ENCODE measurements at regions not wholly inside any gene's neighbourhood (a gene's known extent, or its start where the extent isn't known, plus 50 kb on each side); places are given as distances from the start of the nearest gene placed in this dataset.
"Not testable (repeated sequence)": the region's sequence is repeated elsewhere in the genome, so short reads cannot be mapped to it uniquely, and the experiment has no call there.

DNA sequence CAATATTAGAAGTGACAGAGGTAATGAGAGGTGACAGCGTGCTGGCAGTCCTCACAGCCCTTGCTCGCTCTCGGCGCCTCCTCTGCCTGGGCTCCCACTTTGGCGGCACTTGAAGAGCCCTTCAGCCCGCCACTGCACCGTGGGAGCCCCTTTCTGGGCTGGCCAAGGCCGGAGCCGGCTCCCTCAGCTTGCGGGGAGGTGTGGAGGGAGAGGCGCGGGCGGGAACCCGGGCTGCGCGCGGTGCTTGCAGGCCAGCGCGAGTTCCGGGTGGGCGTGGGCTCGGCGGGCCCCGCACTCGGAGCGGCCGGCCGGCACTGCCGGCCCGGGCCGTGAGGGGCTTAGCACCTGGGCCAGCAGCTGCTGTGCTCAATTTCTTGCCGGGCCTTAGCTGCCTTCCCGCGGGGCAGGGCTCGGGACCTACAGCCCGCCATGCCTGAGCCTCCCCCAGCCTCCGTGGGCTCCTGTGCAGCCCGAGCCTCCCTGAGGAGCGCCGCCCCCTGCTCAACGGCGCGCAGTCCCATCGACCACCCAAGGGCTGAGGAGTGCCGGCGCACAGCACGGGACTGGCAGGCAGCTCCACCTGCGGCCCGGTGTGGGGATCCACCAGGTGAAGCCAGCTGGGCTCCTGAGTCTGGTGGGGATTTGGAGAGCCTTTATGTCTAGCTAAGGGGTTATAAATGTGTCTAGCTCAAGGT, 426.5 kb upstream of the RGS18 start:
- DNase-seq (ENCODE audit: low read depth in 2 of 2): not testable (repeated sequence)

DNA sequence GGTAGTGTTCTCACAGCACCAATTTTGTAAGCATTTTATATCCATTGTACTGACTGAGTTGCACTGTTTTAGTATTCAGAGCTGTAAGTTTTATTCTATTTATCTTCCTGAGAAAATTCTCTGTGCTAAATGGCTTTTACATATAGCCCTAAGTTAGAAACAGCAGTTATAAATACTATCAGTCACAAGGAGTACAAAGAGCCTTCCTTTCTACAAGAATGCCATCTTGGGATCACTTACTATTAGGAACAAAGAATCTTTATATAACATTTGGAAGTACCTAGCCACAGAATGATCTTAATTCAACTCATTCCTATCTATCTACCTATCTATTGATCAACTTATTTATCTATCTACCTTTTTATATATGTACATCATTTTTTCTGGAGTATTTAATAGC, 423.9 kb upstream of the RGS18 start:
- no peak for DNase-seq (ENCODE audit: low read depth in 2 of 2)

DNA sequence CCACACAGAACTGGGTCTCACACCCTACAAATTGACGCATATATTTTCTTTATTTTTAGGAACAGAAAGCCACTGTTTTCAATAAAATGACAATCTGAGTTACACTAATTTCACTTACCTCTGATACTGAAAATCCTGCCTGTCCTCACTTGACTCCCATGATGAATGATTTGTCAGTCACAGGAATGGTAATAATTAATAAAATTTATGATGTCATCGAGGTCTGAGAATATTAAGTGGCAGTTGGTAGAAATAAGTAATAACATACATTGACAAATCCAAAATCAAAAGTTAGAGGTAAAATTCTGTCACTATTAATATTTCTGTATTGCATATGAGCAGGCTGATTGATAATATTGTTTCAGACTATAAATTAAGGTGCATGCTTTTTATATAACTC, 418.7 kb upstream of the RGS18 start:
- no peak for DNase-seq (ENCODE audit: low read depth in 2 of 2)

DNA sequence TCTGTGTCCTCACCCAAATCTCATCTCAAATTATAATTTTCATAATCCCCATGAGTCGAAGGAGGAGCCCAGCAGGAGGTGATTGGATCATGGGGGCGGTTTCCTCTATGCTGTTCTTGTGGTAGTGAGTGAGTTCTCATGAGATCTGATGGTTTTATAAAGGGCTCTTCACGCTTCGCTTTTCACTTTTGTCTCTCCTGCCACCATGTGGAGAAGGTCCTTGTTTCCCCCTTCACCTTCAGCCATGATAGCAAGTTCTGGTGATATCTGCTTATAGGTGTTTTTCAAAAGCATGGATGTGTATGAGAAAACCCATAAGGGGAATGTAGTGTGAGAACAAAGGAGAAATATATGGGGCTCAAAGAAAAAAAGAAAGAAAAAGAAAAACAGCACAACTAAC, 405.9 kb upstream of the RGS18 start:
- DNase-seq (ENCODE audit: low read depth in 2 of 2): no peak

DNA sequence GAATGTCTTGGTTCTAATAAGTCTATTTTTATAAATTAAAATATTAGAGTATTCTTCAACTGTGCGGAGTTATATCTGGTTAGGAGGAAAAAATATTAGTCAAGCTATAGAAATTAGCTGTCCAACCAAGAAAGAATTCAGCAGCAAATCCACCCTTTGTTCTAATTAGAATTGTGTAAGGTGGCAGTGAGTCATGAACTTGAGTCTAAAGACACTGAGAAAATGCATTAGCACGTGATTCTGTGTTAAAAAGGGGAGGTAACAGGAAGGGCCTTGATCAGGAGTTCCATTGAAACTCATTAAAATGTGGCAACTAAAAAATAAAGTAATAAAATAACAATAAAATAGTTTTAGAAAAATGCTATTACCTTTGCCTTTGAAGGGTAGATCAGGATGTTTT, 398.2 kb upstream of the RGS18 start:
- DNase-seq (ENCODE audit: low read depth in 2 of 2): no peak

DNA sequence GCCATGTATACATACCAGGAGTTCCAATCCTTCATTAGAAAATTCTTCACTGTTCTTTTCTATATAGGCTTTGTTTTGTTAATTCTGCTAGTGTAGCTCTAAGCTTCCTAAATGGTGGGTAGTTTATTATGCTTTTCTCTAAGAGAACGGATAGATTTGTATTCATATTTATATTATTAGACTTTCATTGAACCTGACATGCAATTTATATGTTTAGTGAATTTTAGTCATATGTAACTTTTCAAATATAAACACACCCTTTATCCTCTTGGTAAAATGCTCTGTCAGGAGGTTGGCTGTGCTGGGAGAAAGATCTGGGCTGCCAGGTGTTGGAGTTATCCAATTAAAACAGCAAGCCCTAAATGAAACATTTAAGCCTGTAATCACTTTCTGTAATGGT, 369.7 kb upstream of the RGS18 start:
- no peak for DNase-seq (ENCODE audit: low read depth in 2 of 2)

DNA sequence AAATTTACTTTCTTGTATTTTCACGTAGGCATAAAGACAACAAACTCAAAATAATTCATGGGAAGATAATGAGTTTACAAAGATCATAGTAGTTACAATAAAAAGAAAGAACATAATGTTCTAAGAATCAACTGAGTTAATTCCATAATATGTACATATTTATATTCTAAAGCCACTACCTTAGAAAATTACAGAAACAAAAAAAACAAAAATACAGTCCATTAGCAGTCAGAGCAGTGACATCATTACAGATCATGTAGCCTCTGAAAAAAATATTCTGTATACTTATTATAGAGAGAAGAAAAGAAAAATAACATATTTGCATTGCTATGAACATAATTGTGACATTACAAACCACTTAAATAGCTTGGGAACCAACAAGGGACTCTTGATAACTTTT, 360.1 kb upstream of the RGS18 start:
- no peak for DNase-seq (ENCODE audit: low read depth in 2 of 2)

DNA sequence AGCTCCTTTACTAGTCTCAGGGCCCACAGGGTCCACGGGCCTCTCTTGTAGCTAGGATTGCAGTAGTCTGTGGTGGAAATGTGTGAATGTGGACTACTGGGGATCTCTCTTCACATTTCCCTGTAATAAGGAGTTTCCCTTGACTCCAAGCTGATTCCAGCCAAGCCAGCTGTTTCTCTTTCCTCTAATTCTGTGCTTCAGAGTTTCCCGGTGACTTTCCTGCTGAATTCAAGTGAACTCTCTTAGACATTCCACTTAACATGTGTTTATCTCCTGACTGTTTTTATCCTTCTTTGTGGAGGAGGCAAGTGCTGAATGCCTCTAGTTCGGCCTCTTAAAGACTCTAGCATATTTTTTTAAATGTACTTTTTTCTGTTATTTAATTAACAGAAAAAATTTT, 354.0 kb upstream of the RGS18 start:
- DNase-seq (ENCODE audit: low read depth in 2 of 2): no peak

DNA sequence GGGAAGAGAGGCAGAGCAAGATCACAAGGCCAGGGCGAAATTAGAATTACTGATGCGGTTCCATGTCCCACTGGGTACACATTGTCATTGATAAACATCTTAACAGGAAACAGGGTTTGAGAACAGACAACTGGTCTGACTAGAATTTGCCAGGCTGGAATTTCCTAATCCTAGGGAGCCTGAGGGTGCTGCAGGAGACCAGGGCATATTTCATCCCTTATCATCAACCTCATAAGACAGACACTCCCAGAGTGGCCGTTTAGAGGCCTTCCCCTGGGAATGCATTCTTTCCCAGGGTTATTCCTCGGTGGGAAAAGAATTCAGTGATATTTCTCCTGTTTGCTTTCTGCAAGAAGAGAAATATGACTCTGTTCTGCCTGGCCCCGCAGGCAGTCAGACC, 344.7 kb upstream of the RGS18 start:
- not testable (repeated sequence) for DNase-seq (ENCODE audit: low read depth in 2 of 2)

DNA sequence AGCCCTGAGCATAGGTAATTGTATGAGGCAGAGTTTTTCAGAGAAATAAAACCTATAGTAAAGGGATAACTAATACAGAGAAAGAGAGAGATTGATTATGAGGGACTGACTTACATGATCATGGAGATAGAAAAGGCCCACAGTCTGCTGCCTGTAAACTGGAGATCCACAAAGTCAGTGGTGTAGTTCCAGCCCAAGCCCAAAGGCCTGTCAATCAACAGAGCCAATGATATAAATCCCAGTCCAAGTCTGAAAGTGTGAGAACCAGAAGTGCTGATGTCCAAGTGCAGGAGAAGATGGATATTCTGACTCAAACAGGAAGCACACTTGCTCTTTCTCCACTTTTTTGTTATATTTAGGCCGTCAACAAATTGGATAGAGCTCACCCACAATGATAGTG, 340.1 kb upstream of the RGS18 start:
- no peak for DNase-seq (ENCODE audit: low read depth in 2 of 2)

DNA sequence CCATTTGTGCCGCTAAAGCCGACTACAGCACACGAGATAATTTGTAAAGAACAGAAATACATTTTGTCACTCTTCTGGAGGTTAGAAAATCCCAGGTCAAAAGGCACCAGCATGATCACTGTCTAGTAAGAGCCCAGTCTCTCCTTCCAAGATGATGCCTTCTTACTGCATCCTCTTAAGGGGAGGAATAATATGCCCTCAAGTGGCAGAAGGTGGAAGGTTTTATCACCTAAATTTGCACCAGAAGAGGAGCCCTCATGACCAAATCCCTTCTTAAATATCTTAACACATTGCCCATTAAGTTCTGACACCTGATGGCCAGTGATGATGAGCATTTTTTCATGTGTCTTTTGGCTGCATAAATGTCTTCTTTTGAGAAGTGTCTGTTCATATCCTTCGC, 326.7 kb upstream of the RGS18 start:
- no peak for DNase-seq (ENCODE audit: low read depth in 2 of 2)

DNA sequence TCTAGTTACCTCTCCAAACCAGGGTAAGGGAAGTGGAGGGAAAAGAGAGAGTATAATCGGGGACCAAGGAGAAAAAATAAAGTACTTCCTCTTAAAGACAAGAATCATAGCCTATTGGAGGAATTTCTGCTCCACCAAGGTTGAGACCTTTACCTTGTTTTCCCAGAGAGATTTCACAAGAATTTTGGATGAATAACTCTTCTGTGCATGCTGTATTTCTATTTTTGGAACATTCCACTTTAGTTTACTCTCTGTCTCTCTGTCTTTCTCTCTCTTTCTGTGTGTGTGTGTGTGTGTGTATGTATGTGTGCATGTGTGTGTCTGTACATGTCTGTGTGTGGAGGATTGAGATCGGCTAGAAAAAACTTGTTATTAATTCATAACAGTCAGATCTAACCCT, 318.4 kb upstream of the RGS18 start:
- DNase-seq (ENCODE audit: low read depth in 2 of 2): peak; percentile 33 to 42

DNA sequence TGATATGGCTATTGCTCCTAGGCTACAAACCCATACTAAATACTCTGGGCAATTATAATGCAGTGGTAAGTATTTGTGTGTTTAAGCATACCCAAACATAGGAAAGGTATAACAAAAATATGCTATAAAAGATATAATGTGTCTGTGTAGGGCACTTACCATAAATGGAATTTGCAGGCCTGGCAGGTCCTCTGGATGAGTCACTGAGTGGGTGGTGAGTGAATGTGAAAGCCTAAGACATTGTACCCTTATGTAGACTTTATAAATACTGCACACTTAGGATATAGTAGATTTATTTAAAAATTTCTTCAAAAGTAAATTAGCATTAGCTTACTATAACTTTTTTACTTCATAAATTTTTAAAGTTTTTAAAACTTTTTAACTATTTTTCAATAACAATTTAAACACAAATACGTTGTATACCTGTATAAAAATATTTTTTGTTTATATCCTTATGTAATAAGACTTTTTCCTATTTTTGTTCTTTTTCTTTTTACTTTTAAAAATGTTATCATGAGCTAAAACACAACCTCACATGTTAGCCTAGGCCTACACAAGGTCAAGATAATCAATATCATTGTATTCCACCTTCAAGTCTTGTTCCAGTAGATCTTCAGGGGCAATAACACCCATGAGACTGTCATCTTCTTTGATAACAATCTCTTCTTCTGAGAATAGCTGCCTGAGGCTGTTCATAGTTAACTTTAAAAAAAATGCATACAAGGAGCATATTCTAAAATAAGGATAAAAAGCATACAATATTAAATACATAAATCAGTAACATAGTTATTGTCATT, 306.3 kb upstream of the RGS18 start:
- DNase-seq (ENCODE audit: low read depth in 2 of 2): no peak

DNA sequence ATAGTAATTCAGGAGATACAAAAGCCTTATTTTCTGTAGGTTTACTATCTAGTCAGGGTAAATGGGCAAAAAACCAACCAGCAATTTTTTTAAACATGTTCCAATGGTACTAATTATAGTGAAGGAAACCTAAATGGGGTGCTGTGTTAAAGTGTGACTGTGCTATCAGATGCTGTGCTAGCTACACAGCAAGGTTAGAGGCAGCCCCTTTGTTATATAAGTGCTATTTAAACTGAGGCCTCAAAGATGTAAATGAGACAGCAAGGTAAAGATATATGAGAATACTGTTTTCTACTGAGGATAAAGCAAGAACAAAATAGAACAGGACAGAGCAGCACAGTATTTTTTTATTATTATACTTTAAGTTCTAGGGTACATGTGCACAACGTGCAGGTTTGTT, 305.4 kb upstream of the RGS18 start:
- no peak for DNase-seq (ENCODE audit: low read depth in 2 of 2)

DNA sequence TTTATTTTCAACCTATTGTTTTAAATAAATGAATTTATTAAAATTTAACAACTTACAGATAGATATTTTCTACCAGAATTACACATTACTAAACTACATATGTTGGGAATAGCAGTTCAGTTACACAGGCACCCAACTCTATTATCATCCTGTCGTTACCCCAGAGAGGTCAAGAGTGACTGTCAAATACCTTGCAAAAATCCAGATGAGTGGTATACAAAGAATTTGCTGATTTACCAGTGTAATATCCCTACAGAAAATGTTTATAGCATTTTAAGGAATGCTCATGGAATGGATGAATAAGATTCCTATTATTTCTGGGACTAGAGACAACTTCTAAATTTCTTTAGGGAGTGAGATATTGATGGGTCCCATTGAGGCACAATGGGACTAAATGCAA, 300.7 kb upstream of the RGS18 start:
- DNase-seq (ENCODE audit: low read depth in 2 of 2): peak in 1 of 2 experiments; percentile 4

DNA sequence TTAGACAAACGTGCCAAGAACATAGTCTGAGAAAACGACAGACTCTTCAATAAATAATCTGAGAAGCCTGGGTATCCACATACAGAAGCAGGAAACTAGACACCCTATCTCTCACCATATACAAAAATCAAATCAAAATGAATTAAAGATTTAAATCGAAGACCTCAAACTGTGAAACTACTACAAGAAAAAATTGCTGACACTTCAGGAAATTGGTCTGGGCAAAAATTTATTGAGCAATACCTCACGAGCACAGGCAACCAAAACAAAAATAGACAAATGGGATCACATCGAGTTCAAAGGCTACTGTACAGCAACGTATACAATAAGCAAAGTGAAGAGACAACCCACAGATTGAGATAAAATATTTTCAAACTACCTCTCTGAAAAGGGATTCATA, 292.8 kb upstream of the RGS18 start:
- no peak for DNase-seq (ENCODE audit: low read depth in 2 of 2)

DNA sequence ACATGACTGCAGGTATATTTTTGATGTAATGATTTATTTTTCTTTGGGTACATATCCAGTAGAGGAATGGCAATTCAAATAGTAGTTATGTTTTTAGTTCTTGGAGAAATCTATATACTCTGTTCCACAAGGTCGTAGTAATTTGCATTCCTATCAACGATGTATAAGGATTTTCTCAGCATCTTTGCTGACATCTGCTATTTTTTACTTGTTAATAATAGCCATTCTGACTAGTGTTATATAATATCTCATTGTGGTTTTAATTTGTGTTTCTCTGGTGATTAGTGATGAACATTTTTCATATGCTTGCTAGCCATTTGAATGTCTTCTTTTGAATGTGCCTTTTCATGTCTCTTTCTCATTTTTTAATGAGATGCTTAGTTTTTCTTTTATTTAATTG, 292.1 kb upstream of the RGS18 start:
- no peak for DNase-seq (ENCODE audit: low read depth in 2 of 2)

DNA sequence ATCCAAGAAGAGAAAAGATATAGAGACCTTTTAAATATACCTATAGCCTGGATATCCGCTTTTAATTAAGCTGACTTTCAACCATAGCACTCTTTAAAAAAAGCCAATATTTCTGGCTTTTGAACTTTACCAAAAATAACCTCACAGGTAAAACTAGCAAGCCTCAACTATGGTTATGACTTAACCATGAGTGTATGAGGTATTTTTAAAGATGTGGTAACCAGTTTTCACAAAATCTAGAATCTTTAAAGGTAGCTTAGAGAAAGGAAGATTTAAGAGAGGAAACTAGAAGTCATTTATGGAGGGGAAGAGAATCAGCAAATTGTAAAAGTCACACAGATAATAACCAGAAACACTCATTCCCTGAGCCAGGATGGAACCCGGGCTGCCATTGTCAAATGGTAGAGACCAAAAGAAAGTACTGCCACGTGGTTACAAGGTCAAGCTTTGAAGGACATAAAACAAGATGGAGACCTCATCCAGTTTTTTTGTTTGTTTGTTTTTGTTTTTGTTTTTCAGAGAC, 288.4 kb upstream of the RGS18 start:
- DNase-seq (ENCODE audit: low read depth in 2 of 2): no peak

DNA sequence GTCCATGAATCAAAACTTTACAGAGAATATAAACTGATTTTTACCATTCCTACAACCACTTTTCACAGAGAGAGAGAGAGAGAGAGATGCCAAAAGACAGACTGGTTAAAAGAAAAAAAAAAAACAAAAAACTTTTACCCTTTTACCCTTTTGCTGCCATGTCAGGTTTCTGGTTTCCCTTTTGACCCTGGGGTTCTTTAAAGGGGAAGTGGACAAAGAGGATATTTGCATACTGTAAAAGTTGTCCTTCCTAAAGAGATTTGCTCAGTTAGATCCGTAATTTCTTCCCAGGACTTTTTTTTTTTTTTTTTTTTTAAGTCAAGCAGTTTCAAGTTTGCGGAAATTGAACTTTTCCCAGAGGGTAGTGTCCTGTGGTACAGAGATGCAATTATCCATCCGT, 287.8 kb upstream of the RGS18 start:
- no peak for DNase-seq (ENCODE audit: low read depth in 2 of 2)

DNA sequence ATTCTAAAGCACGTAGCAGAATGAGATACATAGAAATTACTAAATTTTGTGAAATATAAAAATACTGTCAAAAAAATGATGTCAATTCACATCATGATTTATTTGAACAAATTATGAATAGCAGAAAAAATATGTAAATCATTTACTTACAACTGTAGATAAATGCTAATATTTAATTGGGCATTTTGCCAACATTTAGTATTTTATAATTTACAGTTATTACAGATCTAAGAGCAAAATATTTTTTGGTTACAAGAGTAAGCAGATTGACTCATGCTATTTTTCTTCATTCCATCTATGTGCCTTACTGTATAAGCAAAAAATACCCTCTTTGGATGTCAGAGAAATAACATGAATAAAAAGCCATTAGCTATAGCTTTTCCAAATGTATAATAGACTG, 282.3 kb upstream of the RGS18 start:
- DNase-seq (ENCODE audit: low read depth in 2 of 2): no peak

DNA sequence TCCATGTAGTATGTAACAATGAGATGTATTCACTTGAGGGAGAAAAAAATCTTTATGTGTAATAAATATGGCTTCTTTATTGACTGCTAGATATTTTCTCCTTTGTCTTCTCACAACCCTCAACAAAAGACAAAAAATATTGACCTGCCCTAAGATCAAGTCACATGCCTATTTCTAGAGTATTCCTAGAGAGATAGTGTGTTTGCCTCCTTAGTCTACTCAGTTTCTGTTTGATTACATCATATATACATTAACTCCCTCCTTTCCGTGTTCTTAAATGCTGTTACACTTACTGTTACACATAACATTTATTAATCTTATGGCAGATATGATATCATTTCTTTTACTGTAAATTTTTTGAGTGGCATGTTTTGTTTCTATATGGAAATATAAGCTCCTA, 281.6 kb upstream of the RGS18 start:
- DNase-seq (ENCODE audit: low read depth in 2 of 2): no peak

DNA sequence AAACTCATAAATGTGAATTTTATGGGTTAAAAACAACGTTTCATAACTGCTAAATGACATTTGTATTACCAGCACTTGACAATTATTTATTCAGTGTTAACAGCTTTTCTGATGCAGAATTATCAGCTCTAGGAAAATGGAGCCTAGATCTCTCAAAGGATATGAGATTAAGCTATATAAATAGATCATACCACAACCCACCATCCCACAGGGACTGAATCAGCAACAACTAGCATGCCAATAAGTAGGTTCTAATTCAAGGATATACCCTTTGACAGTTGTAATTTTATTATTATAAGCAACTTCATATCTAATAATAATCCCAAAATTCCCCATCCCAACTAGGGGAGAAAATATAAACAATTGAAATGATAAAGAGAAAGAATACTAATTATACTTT, 275.4 kb upstream of the RGS18 start:
- DNase-seq (ENCODE audit: low read depth in 2 of 2): no peak

DNA sequence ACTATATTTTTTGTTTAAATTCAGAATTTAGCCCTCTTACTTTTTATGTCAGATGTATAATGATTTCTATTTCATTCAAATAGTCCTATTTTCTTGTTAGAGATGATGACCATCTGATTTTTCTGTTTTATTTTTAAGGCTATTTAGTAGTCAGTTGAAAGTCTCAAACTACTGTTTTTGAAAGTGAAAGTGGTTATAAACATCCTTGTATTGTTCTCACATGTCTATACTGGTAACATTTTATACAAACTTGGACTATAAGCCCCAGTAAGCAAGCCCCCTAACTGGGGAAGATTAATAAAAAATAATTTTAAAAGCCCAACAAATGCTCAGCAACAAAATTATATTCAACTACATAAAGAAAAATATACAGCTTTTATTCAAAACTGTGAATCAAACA, 271.3 kb upstream of the RGS18 start:
- no peak for DNase-seq (ENCODE audit: low read depth in 2 of 2)

Measured in fibroblast of skin of left quadriceps (primary cell).